SK-N-MC (cell line): ENCODE measurements at regions not wholly inside any gene's neighbourhood (a gene's known extent, or its start where the extent isn't known, plus 50 kb on each side); places are given as distances from the start of the nearest gene placed in this dataset.

Experiments used
- EZH2 ChIP-seq: fragments of 200-600 bp; sonication (generic); IDR thresholded peaks from one replicate; pipeline ENCODE4 v1.6.1; 2017; ENCODE audit warnings: antibody characterized with exemption
- POLR2AphosphoS5 ChIP-seq: IDR thresholded peaks from 2 replicates; pipeline ENCODE4 v1.6.1; 2012; ENCODE audit warnings: mild to moderate bottlenecking, low read depth, low read length, borderline replicate concordance

GRCh38 chr9:100731038-100731556 is 153.2 kb downstream of the CAVIN4 start:
- TF ChIP-seq EZH2 (no peak), POLR2AphosphoS5 (no peak)
